Upper lobe of left lung (tissue), 6 donors: ENCODE measurements at regions not wholly inside any gene's neighbourhood (a gene's known extent, or its start where the extent isn't known, plus 50 kb on each side); places are given as distances from the start of the nearest gene placed in this dataset.

ENCODE experiments used
- ATAC-seq, 2 donors: fragments of 200-7000 bp; cut with Tn5 transposase; one replicate each; pipeline ENCODE4 v1.9.1; 2022; ENCODE audit warnings: mild to moderate bottlenecking in 2 of 2, moderate library complexity in 2 of 2; ENCODE audit not compliant: low FRiP score in 2 of 2
- DNase-seq, 2 donors: peaks; one replicate each; pipeline ENCODE4 v3.0.0-alpha.2; 2019 to 2020
- H3K27ac ChIP-seq, 4 donors: fragments of 200-600 bp; sonication (generic); one replicate each; pipeline ENCODE4 v1.5.1; 2016 to 2019
- H3K27me3 ChIP-seq, 4 donors: fragments of 200-600 bp; sonication (generic); one replicate each; pipeline ENCODE4 v1.5.1; 2017 to 2019
- H3K36me3 ChIP-seq, 4 donors: fragments of 200-600 bp; sonication (generic); one replicate each; pipeline ENCODE4 v1.5.1; 2016 to 2019
- H3K4me1 ChIP-seq, 4 donors: fragments of 200-600 bp; sonication (generic); one replicate each; pipeline ENCODE4 v1.5.1; 2018 to 2019
- H3K4me3 ChIP-seq, 4 donors: fragments of 200-600 bp; sonication (generic); one replicate each; pipeline ENCODE4 v1.5.1; 2017 to 2019; ENCODE audit warnings: mild to moderate bottlenecking in 2 of 4, moderate library complexity in 1 of 4
- H3K9me3 ChIP-seq, 4 donors: fragments of 200-600 bp; sonication (generic); one replicate each; pipeline ENCODE4 v1.5.1; 2018 to 2019
- EP300 ChIP-seq, 4 donors: sonication (generic); formaldehyde crosslinking; IDR thresholded peaks; one replicate each; pipeline ENCODE4 v1.5.1; 2017; ENCODE audit warnings: antibody characterized with exemption in 4 of 4, control low read depth in 2 of 4
- POLR2A ChIP-seq, 4 donors: fragments of 450-650 bp; IDR thresholded peaks; one replicate each; pipeline ENCODE4 v1.5.1; 2016 to 2017; ENCODE audit warnings: antibody characterized with exemption in 4 of 4, mild to moderate bottlenecking in 2 of 4
- POLR2AphosphoS5 ChIP-seq, 2 donors: sonication (generic); formaldehyde crosslinking; IDR thresholded peaks; one replicate each; pipeline ENCODE4 v1.5.1; 2017; ENCODE audit warnings: antibody characterized with exemption in 2 of 2
- WGBS, 2 donors: methylation state at CpG; one replicate each; pipeline ENCODE4 v1.1.5; 2017 to 2018; 5-methylcytosine and 5-hydroxymethylcytosine counted together
- TF ChIP-seq, protein P1 (sequence below), 6 experiments: fragments of 450-650 bp in 4 of 6; fragments of 200-600 bp in 2 of 6; sonication (generic) in 2 of 6; IDR thresholded peaks; one replicate each; pipeline ENCODE4 v1.5.1; 2016 to 2019; ENCODE audit warnings: antibody characterized with exemption in 6 of 6
- donor health status: DM: no; HTN: no; CAD: no; lungs with moderate emphysema.
- donor health status: DM: no; HTN: yes; CAD: no; lungs with severe emphysema.

DNA sequence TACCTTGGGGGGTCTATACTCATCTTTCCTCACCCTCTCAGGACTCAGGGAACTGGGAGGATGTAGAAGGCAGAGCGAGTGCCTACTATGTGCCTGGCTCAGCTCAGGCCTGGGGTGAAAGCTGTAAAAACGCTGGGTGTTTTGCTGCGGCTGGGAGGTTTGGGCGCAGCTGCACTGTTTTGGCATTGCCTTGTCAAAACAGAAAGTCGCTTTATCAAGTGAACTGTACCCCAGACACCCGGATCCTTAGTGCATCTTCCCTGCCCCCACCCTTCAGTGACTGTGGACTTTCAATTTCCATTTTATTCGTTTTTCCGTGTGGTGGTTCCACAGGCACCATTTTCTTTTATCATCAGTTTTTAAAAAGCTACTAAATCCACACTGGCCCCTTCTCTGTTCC, 86.7 kb upstream of the ZNF716 start:
- H3K9me3 ChIP-seq: peaks cover 0 to 41% (median 0%) of the 10 kb centered on the region in 4 donors
- no peaks in the 10 kb centered on the region for H3K4me1 ChIP-seq
- WGBS, 2 donors: 64 to 71% methylated on average over 8 of the region's 8 CpGs
- TF ChIP-seq, protein P1, sequence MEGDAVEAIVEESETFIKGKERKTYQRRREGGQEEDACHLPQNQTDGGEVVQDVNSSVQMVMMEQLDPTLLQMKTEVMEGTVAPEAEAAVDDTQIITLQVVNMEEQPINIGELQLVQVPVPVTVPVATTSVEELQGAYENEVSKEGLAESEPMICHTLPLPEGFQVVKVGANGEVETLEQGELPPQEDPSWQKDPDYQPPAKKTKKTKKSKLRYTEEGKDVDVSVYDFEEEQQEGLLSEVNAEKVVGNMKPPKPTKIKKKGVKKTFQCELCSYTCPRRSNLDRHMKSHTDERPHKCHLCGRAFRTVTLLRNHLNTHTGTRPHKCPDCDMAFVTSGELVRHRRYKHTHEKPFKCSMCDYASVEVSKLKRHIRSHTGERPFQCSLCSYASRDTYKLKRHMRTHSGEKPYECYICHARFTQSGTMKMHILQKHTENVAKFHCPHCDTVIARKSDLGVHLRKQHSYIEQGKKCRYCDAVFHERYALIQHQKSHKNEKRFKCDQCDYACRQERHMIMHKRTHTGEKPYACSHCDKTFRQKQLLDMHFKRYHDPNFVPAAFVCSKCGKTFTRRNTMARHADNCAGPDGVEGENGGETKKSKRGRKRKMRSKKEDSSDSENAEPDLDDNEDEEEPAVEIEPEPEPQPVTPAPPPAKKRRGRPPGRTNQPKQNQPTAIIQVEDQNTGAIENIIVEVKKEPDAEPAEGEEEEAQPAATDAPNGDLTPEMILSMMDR (IDR thresholded peaks at IDR 0.05): no peak
- TF ChIP-seq POLR2AphosphoS5 (IDR thresholded peaks at IDR 0.05): no peak
- no peak for TF ChIP-seq POLR2A (IDR thresholded peaks at IDR 0.05)
- no peak for TF ChIP-seq EP300 (IDR thresholded peaks at IDR 0.05)
- no peak overlapping the region for H3K27ac ChIP-seq
- H3K27me3 ChIP-seq: no peaks in the 10 kb centered on the region
- no peak overlapping the region for H3K4me3 ChIP-seq
- DNase-seq: no peak
- ATAC-seq: no peak
- H3K36me3 ChIP-seq: no peaks in the 10 kb centered on the region

DNA sequence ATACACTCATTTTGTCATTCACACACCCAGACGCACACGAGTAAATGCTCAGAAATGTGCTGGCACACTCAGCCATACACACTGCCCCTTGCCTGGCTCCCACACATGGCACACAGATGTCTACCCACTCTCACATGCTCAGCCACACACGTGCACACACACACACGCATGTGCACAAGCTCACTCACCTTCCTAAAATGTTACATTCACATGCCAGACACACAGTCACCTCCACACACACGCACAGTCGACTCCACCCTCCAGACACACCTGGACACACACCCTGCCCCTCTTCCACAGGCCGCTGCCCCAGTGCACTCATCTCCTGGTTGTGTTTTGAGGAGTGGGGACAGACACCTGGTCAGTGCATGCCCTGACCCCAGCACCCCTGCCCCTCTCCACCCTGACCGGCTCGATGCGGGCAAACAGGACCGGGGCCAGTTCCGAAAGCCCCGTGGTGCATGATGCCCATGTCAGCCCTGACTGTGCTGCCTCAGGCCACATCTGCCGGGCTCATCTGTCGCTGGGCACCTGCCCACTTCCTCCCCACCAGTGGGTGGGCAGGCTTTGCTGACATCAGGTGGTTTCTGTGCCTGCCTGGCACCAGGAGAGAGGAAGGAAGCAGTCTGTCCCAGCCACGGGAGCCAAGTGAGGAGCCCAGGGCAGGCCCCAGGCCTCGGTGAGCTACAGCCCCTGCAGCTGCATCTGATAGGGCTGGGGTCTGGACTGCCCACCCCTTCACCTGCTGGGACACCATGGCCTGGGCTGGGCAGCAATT, 84.9 kb upstream of the ZNF716 start:
- Histone ChIP-seq H3K27me3 (no peaks in the 10 kb centered on the region), H3K4me3 (no peak overlapping the region), H3K4me1 (no peaks in the 10 kb centered on the region), H3K9me3 (peaks cover 0 to 30% (median 0%) of the 10 kb centered on the region in 4 donors), H3K27ac (no peak overlapping the region), H3K36me3 (no peaks in the 10 kb centered on the region)
- 76 to 84% methylated on average over 7 to 17 of the region's 17 CpGs for WGBS, 2 donors
- ATAC-seq: no peak
- TF ChIP-seq POLR2AphosphoS5 (IDR thresholded peaks at IDR 0.05) (no peak), EP300 (IDR thresholded peaks at IDR 0.05) (no peak), POLR2A (IDR thresholded peaks at IDR 0.05) (no peak)
- TF ChIP-seq, protein P1 (IDR thresholded peaks at IDR 0.05): no peak
- peak in 1 of 2 donors; percentile 47 for DNase-seq

DNA sequence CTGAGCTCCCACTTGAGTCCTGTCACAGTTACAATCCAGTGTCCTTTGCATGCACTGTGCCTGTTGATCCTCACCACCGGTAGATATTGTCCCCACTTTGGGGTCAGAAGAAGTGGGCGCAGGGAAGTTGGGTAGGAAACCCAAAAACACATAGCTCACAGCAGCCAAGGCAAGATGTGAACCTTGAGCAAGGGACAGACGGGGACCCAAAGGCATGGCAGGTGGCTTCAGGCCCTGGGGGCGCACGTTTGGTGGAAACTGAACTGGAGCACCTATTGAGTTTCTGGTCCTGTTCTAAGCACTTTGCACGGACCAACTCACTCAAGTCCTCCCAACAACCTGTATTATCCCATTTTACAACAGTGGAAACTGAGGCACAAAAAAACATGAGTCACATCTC, 82.8 kb upstream of the ZNF716 start:
- H3K27me3 ChIP-seq: no peaks in the 10 kb centered on the region
- no peak overlapping the region for H3K4me3 ChIP-seq
- H3K27ac ChIP-seq: no peak overlapping the region
- WGBS, 2 donors: 84 to 91% methylated on average over 5 to 6 of the region's 6 CpGs
- TF ChIP-seq EP300 (IDR thresholded peaks at IDR 0.05) (no peak), POLR2A (IDR thresholded peaks at IDR 0.05) (no peak), POLR2AphosphoS5 (IDR thresholded peaks at IDR 0.05) (no peak)
- TF ChIP-seq, protein P1 (IDR thresholded peaks at IDR 0.05): no peak
- no peak for DNase-seq
- H3K36me3 ChIP-seq: no peaks in the 10 kb centered on the region
- ATAC-seq: no peak
- peaks cover 0 to 25% (median 0%) of the 10 kb centered on the region in 4 donors for H3K9me3 ChIP-seq
- H3K4me1 ChIP-seq: no peaks in the 10 kb centered on the region

DNA sequence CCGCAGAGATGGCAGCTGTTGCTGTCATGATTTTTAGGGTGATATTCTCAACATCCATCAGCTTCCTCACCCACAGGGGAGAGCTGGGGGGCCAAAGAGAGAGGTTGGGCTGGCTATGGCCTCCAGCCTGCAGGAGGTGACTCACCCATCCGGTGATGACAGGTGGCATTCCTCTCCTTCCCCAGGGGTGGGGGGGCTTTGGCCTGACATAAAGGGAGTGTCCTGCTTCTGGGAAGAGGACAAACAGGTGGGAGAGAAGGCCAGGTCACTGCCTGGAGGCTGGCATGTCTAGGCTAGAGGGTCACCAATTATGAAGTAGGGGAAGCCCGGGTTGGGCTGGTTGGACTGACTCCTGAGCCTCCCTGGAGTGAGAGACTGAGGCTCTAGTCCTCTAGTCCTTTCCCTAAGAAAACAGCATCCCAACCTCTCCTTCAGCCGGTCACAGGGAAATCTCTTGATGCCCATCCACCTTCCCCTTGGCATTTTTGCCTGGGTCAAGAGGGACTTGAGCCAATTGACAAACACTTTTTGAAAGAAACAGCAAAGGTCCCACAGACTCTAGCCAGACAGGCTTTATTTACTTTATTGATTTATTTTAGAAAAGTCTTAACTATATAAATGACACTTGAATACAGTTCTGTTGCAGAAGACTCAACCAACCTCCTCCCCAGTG, 79.8 kb upstream of the ZNF716 start:
- WGBS, 2 donors: 81 to 83% methylated on average over 3 to 4 of the region's 4 CpGs
- no peak for ATAC-seq
- no peak for DNase-seq
- no peaks in the 10 kb centered on the region for H3K36me3 ChIP-seq
- H3K27me3 ChIP-seq: no peaks in the 10 kb centered on the region
- H3K4me3 ChIP-seq: no peak overlapping the region
- TF ChIP-seq EP300 (IDR thresholded peaks at IDR 0.05) (no peak), POLR2A (IDR thresholded peaks at IDR 0.05) (no peak), POLR2AphosphoS5 (IDR thresholded peaks at IDR 0.05) (no peak)
- TF ChIP-seq, protein P1 (IDR thresholded peaks at IDR 0.05): no peak
- H3K9me3 ChIP-seq: peaks cover 0 to 34% (median 1%) of the 10 kb centered on the region in 4 donors
- H3K4me1 ChIP-seq: no peaks in the 10 kb centered on the region
- H3K27ac ChIP-seq: no peak overlapping the region
